Stromal cell of bone marrow (primary cell): ENCODE measurements at regions not wholly inside any gene's neighbourhood (a gene's known extent, or its start where the extent isn't known, plus 50 kb on each side); places are given as distances from the start of the nearest gene placed in this dataset.

Source experiments
- DNase-seq: peaks from one replicate; pipeline ENCODE4 v3.0.0-alpha.2; 2012; ENCODE audit warnings: low read depth

- no peak for DNase-seq
Observed at GRCh38 chr12:59839514-59839913, 243.7 kb downstream of the SLC16A7 start.

- DNase-seq: no peak
Observed at GRCh38 chr12:59843260-59843843, 247.5 kb downstream of the SLC16A7 start.

GRCh38 chr12:59844750-59845149 lies 248.9 kb downstream of the SLC16A7 start:
- no peak for DNase-seq

GRCh38 chr12:59845293-59845692 lies 249.5 kb downstream of the SLC16A7 start:
- no peak for DNase-seq

- no peak for DNase-seq
Observed at GRCh38 chr12:59847127-59847526, 251.3 kb downstream of the SLC16A7 start.

- DNase-seq: no peak
Observed at GRCh38 chr12:59850268-59850667, 254.4 kb downstream of the SLC16A7 start.

GRCh38 chr12:59858508-59859170 lies 262.8 kb downstream of the SLC16A7 start:
- no peak for DNase-seq

- DNase-seq: no peak
Observed at GRCh38 chr12:59859171-59859510, 263.3 kb downstream of the SLC16A7 start.

GRCh38 chr12:59861635-59862034 lies 265.8 kb downstream of the SLC16A7 start:
- DNase-seq: no peak

- no peak for DNase-seq
Observed at GRCh38 chr12:59867055-59867454, 271.2 kb downstream of the SLC16A7 start.

- no peak for DNase-seq
Observed at GRCh38 chr12:59867689-59868088, 271.9 kb downstream of the SLC16A7 start.

GRCh38 chr12:59871779-59872178 lies 275.9 kb downstream of the SLC16A7 start:
- no peak for DNase-seq

GRCh38 chr12:59873136-59873535 lies 277.3 kb downstream of the SLC16A7 start:
- no peak for DNase-seq

- no peak for DNase-seq
Observed at GRCh38 chr12:59874781-59875180, 279.0 kb downstream of the SLC16A7 start.

- DNase-seq: no peak
Observed at GRCh38 chr12:59886131-59886733, 290.4 kb downstream of the SLC16A7 start.

- no peak for DNase-seq
Observed at GRCh38 chr12:59887178-59887577, 291.3 kb downstream of the SLC16A7 start.

GRCh38 chr12:59890896-59891579 lies 295.2 kb downstream of the SLC16A7 start:
- DNase-seq: no peak

- no peak for DNase-seq
Observed at GRCh38 chr12:59895166-59895775, 299.4 kb downstream of the SLC16A7 start.

GRCh38 chr12:59904874-59905521 lies 309.2 kb downstream of the SLC16A7 start:
- DNase-seq: no peak

GRCh38 chr12:59911516-59911915 lies 315.7 kb downstream of the SLC16A7 start:
- DNase-seq: no peak

GRCh38 chr12:59916988-59917387 lies 321.2 kb downstream of the SLC16A7 start:
- DNase-seq: no peak

- DNase-seq: no peak
Observed at GRCh38 chr12:59927032-59927431, 331.2 kb downstream of the SLC16A7 start.
